Endothelial cell of umbilical vein (primary cell): ENCODE measurements at regions not wholly inside any gene's neighbourhood (a gene's known extent, or its start where the extent isn't known, plus 50 kb on each side); places are given as distances from the start of the nearest gene placed in this dataset.

Experiments
- BruUV-seq: library from RNA; stranded (reverse); fragments of 400-500 nt; replicated peaks from 2 replicates; lab custom pipeline; 2021; lab: Mats Ljungman, UMichigan
- CTCF ChIA-PET: fragments of 300-600, 350-600 bp; sonication (Branson Sonifier 250); formaldehyde crosslinking; loops from one replicate; lab custom pipeline; 2021; ENCODE audit warnings: antibody characterized with exemption, inconsistent platforms; lab: Charles Lee
- POLR2A ChIA-PET: fragments of 300-600, 350-600 bp; sonication (Branson Sonifier 250); formaldehyde crosslinking; loops from one replicate; lab custom pipeline; 2021; ENCODE audit warnings: antibody characterized with exemption, inconsistent platforms; lab: Charles Lee
- DNase-seq: peaks from one replicate; pipeline ENCODE4 v3.0.0-alpha.2; 2011; ENCODE audit warnings: low read depth, low spot score
- FAIRE-seq: peaks from 2 replicates; lab custom pipeline; 2011; peaks lifted over from hg19 to GRCh38; lab: Jason Lieb, UNC
- H2AFZ ChIP-seq: 2 replicates; pipeline ENCODE4 v1.6.0; 2012; ENCODE audit warnings: low read depth, low read length, control low read depth, inconsistent platforms
- H3K27ac ChIP-seq: 2 replicates; pipeline ENCODE4 v1.5.1; 2011; ENCODE audit warnings: low read depth, mild to moderate bottlenecking, control low read depth, low read length, moderate library complexity; ENCODE audit not compliant: insufficient read depth
- H3K27me3 ChIP-seq, 2 experiments: 2 replicates each; pipeline versions ENCODE4 v1.6.0 to v1.6.1; 2011; ENCODE audit warnings: low read length in 2 of 2, mixed read lengths in 1 of 2; ENCODE audit not compliant: control insufficient read depth in 2 of 2, insufficient read depth in 2 of 2
- H3K36me3 ChIP-seq, 2 experiments: 2 replicates in 1 of 2; 3 replicates in 1 of 2; pipeline ENCODE4 v1.5.1; 2011; ENCODE audit warnings: low read length in 2 of 2, mild to moderate bottlenecking in 1 of 2, moderate library complexity in 1 of 2; ENCODE audit not compliant: control insufficient read depth in 2 of 2, insufficient read depth in 2 of 2; ENCODE audit errors: extremely low read depth in 1 of 2
- H3K4me1 ChIP-seq: 3 replicates; pipeline ENCODE4 v1.5.1; 2011; ENCODE audit warnings: mild to moderate bottlenecking, low read length; ENCODE audit not compliant: control insufficient read depth, insufficient read depth; ENCODE audit errors: extremely low read depth
- H3K4me2 ChIP-seq: 2 replicates; pipeline ENCODE4 v1.6.1; 2011; ENCODE audit warnings: low read length, control low read depth, mixed read lengths; ENCODE audit not compliant: insufficient read depth
- H3K4me3 ChIP-seq, 3 experiments: fragments of 200-600 bp in 1 of 3; sonication (generic), shearing (Covaris generic) in 1 of 3; replicated peaks in 1 of 3; 2 replicates each; pipeline ENCODE4 v1.5.1; 2011 to 2016; ENCODE audit warnings: control low read depth in 3 of 3, low read length in 3 of 3, mild to moderate bottlenecking in 2 of 3, inconsistent platforms in 1 of 3, low read depth in 1 of 3, moderate library complexity in 1 of 3; ENCODE audit not compliant: insufficient read depth in 1 of 3
- H3K79me2 ChIP-seq: 2 replicates; pipeline ENCODE4 v1.6.0; 2012; ENCODE audit warnings: low read length, inconsistent platforms; ENCODE audit not compliant: control insufficient read depth, insufficient read depth
- H3K9ac ChIP-seq: replicated peaks from 2 replicates; pipeline ENCODE3; 2011; ENCODE audit warnings: low read length, control low read depth; ENCODE audit not compliant: insufficient read depth; ENCODE audit errors: extremely low read depth
- H3K9me1 ChIP-seq: replicated peaks from 3 replicates; pipeline ENCODE4 v1.6.0; 2011; ENCODE audit warnings: mild to moderate bottlenecking, low read length; ENCODE audit not compliant: control insufficient read depth, insufficient read depth; ENCODE audit errors: extremely low read depth
- H3K9me3 ChIP-seq: replicated peaks from 2 replicates; pipeline ENCODE4 v1.5.1; 2012; ENCODE audit warnings: low read length, inconsistent platforms; ENCODE audit not compliant: control insufficient read depth, insufficient read depth
- H4K20me1 ChIP-seq: replicated peaks from 2 replicates; pipeline ENCODE3; 2011; ENCODE audit warnings: mild to moderate bottlenecking, low read length; ENCODE audit not compliant: control insufficient read depth, insufficient read depth; ENCODE audit errors: extremely low read depth
- CTCF ChIP-seq, 2 donors: IDR thresholded peaks; 1 replicate in 1 of 2; 2 replicates in 1 of 2; pipeline ENCODE4 v1.5.1; 2011; ENCODE audit warnings: low read length in 2 of 2, mild to moderate bottlenecking in 2 of 2, moderate library complexity in 2 of 2, control low read depth in 1 of 2, inconsistent platforms in 1 of 2, low read depth in 1 of 2; ENCODE audit not compliant: insufficient read depth in 1 of 2; ENCODE audit errors: extremely low read depth in 1 of 2
- EZH2 ChIP-seq: IDR thresholded peaks from 2 replicates; pipeline ENCODE4 v1.6.1; 2012; ENCODE audit warnings: borderline replicate concordance, low read depth, mild to moderate bottlenecking, moderate library complexity, low read length, inconsistent platforms; ENCODE audit not compliant: severe bottlenecking
- FOS ChIP-seq: IDR thresholded peaks from 2 replicates; pipeline ENCODE4 v1.6.1; 2011; ENCODE audit warnings: mild to moderate bottlenecking, low read length, moderate library complexity, borderline replicate concordance; ENCODE audit not compliant: insufficient read depth
- GATA2 ChIP-seq: IDR thresholded peaks from 2 replicates; pipeline ENCODE4 v1.7.0; 2011; ENCODE audit warnings: low read depth, mild to moderate bottlenecking, moderate library complexity, mixed read lengths, low read length; ENCODE audit not compliant: insufficient read length, insufficient read depth
- JUN ChIP-seq: IDR thresholded peaks from 2 replicates; pipeline ENCODE4 v1.6.1; 2011; ENCODE audit warnings: borderline replicate concordance, low read depth; ENCODE audit not compliant: insufficient read length, insufficient read depth
- MAX ChIP-seq: IDR thresholded peaks from 2 replicates; pipeline ENCODE4 v1.6.1; 2011; ENCODE audit not compliant: insufficient read depth, insufficient read length
- MYC ChIP-seq: IDR thresholded peaks from one replicate; pipeline ENCODE4 v1.6.1; 2011; ENCODE audit warnings: mild to moderate bottlenecking, low read depth, low read length
- POLR2A ChIP-seq: IDR thresholded peaks from 2 replicates; pipeline ENCODE4 v1.6.1; 2012; ENCODE audit warnings: low read depth, mild to moderate bottlenecking, control low read depth, low read length
- POLR2AphosphoS5 ChIP-seq: IDR thresholded peaks from 2 replicates; pipeline ENCODE4 v1.6.1; 2012; ENCODE audit warnings: low read depth, mild to moderate bottlenecking, control low read depth, low read length, moderate library complexity; ENCODE audit not compliant: insufficient read depth
- dilution Hi-C: fragments of 300-500 bp; cut with MboI; formaldehyde crosslinking; loops from one replicate; pipeline ENCODE4 v1.15.0; 2019; ENCODE audit warnings: low sequenced_read_pairs; ENCODE audit not compliant: extremely low pct_ligation_motif_present
- intact Hi-C: fragments of 100-400 bp; cut with micrococcal nuclease; formaldehyde crosslinking; loops from one replicate; pipeline ENCODE4 v1.10.0; 2022

- H3K79me2 ChIP-seq = no peaks in the 10 kb centered on the region
- intact Hi-C loops = no loop called here
- peaks cover 11% of the 10 kb centered on the region for H3K4me1 ChIP-seq
- DNase-seq (no peak), FAIRE-seq (no peak)
- H3K27ac ChIP-seq = no peak overlapping the region
- CTCF ChIA-PET = interaction anchor here (1.0 kb wide), 1 partner anchor 9 kb away, joined by 4 read pairs; no protein-coding TSS in a partner anchor
- H3K9me3 ChIP-seq = no peaks in the 10 kb centered on the region
- dilution Hi-C loops = no loop called here
- POLR2A ChIA-PET = no interaction called here
- H3K9me1 ChIP-seq = no peaks in the 10 kb centered on the region
- H3K4me3 ChIP-seq = no peak overlapping the region
- H4K20me1 ChIP-seq = no peaks in the 10 kb centered on the region
- BruUV-seq = no TSS peak
- TF ChIP-seq CTCF (IDR thresholded peaks at IDR 0.05; ENCODE audit: extremely low read depth in 1 of 2, insufficient read depth in 1 of 2, low read depth in 1 of 2, low read length in 2 of 2) (no peak), MYC (no peak), GATA2 (no peak), FOS (no peak), POLR2A (no peak), JUN (no peak), POLR2AphosphoS5 (no peak), EZH2 (no peak), MAX (no peak)
- no peak overlapping the region for H3K9ac ChIP-seq
- no peaks in the 10 kb centered on the region for H3K36me3 ChIP-seq
- no peak overlapping the region for H2AFZ ChIP-seq
- H3K4me2 ChIP-seq = no peak overlapping the region
- H3K27me3 ChIP-seq = no peaks in the 10 kb centered on the region
Observed at GRCh38 chr12:14243941-14244340, 121.5 kb upstream of the ATF7IP start.
